GM12873 (cell line): ENCODE measurements at regions not wholly inside any gene's neighbourhood (a gene's known extent, or its start where the extent isn't known, plus 50 kb on each side); places are given as distances from the start of the nearest gene placed in this dataset.

Source experiments
- TF ChIP-seq, protein P1 (sequence below): IDR thresholded peaks from 2 replicates; pipeline ENCODE4 v1.5.1; 2012; ENCODE audit warnings: low read depth, mild to moderate bottlenecking, moderate library complexity, low read length, control low read depth; ENCODE audit not compliant: insufficient read depth; ENCODE audit errors: missing control alignments

DNA sequence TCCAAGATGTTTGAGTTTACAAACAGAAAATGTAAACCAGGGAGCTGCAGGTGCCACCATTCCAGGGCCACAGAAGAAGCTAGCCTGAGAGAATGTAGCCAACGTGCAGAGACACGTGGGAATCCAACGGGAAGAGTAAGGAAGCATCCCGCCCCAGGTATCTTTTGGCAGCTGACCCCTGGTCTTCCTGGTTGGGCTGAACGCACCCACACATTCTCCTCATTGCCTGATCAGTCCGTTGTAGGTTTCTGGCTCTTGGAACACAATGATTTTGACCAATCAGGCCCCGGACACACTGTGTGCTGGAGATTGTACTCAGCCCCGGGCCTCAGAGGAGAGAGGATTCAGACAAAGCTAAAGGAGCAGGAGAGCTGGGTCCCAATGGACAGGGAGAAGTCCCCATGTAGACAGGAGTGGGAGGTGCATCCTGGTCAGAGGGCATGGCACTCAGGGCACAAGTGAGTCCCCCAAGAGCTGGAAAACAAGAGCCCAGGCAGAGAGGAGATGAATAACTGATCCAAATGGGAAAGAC lies 102.3 kb downstream of the TPRA1 start:
- TF ChIP-seq, protein P1, sequence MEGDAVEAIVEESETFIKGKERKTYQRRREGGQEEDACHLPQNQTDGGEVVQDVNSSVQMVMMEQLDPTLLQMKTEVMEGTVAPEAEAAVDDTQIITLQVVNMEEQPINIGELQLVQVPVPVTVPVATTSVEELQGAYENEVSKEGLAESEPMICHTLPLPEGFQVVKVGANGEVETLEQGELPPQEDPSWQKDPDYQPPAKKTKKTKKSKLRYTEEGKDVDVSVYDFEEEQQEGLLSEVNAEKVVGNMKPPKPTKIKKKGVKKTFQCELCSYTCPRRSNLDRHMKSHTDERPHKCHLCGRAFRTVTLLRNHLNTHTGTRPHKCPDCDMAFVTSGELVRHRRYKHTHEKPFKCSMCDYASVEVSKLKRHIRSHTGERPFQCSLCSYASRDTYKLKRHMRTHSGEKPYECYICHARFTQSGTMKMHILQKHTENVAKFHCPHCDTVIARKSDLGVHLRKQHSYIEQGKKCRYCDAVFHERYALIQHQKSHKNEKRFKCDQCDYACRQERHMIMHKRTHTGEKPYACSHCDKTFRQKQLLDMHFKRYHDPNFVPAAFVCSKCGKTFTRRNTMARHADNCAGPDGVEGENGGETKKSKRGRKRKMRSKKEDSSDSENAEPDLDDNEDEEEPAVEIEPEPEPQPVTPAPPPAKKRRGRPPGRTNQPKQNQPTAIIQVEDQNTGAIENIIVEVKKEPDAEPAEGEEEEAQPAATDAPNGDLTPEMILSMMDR = no peak

DNA sequence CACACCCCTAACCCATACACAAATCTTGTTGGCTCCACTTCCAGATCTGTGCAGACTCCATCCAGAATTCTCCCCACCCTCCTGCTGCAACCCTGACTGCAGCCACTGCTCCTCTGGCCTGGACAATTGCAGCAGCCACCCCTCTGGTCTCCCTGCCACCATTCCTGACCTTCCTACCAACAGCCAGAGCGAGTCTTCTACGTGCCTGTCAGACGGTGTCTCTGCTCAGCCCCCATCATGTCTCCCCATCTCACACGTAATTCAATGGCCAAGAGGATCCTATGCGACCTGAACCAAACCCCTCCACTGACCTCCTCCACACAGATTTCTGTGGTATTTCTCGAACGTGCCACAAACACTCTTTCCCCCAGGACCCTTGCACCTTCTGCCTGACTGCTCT lies 103.3 kb downstream of the TPRA1 start:
- TF ChIP-seq, protein P1 = no peak

DNA sequence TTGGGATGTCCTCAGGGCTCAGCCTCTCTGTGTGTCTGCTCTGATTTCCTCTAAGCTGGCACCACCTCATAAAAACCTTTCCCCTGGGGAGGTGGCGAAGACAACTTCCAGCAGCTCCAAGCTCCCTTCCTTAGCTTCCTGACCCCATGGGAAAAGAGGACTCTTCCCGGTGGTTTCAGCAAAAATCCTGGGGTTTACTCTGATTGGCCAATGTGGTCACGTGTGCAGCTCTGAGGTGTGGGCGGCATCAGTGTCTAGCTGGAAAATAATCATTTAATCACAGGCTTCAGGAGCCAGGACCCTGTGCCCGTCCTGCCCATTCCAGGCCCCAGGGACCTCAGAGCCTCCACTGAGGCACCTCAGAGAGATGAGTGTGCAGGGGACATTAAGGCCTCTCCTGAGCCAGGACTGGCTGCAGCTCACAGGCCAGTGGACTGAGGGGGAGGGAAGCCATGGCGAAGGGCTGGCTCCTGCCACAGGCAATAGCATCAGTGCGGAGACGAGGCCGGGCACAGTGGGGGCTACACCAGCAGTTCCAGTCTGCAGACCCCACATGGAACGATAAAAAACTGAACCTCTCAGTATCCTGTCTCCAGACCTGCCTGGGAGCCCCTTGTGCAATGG lies 104.1 kb downstream of the TPRA1 start:
- TF ChIP-seq, protein P1 = no peak

DNA sequence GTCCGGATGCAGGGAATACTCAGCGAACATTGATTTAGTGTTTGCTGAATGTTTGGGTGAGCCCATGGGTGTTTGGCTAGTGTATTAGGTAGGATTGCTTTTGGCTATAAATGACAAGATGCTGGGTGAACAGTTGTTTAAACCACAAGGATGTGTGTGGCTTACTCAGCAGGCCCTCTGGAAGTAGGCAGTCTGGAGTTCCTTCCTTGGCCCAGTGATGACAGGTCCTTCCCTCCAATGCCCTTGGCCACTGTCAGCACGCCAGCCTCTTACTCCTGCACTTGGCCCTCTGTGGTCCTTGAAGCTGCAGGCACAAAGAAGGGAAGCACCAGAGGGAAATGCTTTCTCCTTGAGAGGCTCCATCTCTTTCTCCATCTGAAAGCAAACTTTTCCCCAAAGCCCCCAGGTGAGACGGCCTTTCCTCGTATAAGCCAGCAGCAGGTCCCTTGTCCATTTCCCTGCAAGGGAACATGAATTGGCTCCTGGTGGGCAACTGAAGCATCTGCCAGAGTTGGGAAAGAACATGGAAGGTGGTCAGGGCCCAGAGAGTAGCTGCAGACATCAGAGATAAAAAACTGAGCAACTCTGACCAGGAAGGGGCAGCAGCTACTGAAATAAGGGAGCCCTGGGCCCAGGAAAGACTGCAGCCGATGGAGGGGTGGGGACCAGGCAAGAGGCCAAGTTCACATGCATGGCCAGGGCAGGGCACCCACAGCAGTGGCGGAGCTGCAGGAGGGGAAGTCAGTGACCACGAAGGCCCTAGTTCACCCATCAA lies 105.0 kb downstream of the TPRA1 start:
- TF ChIP-seq, protein P1 = no peak

DNA sequence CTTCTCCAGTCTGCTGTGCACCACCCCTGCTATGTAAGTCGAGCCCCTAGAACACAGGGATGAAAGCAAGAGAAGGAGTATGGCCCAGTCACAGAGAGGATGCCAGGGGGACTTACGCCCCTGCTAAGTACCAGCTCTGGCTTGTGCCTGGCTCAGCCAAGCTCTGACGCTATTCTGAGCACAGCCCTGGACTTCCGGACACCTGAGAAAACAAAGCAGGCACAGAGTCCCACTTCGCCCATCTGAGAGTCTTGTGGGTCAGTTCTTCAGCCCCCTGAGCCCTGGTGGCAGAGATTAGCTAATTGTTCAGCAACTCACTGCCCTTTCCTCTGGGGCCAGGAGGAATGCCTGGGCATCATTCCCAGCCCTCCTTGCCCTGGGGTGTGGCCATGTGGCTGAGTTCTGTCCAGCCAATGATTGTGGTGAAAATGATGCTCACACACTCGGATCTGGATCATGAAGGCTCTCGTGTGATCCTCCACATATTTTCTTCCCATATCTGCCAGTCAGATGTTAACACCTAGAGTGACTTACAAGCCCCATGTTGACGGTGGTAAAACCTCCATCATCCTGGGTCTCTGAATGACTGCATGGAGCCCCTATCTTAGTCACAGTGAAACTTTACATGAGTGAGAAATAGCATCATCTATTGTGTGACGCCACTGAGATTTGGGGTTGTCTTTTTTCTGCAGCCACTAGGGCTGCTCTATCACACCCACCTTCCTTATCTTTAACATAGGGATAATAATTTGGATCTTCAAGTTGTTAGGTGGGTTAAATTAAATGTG lies 105.7 kb downstream of the TPRA1 start:
- TF ChIP-seq, protein P1 = no peak

DNA sequence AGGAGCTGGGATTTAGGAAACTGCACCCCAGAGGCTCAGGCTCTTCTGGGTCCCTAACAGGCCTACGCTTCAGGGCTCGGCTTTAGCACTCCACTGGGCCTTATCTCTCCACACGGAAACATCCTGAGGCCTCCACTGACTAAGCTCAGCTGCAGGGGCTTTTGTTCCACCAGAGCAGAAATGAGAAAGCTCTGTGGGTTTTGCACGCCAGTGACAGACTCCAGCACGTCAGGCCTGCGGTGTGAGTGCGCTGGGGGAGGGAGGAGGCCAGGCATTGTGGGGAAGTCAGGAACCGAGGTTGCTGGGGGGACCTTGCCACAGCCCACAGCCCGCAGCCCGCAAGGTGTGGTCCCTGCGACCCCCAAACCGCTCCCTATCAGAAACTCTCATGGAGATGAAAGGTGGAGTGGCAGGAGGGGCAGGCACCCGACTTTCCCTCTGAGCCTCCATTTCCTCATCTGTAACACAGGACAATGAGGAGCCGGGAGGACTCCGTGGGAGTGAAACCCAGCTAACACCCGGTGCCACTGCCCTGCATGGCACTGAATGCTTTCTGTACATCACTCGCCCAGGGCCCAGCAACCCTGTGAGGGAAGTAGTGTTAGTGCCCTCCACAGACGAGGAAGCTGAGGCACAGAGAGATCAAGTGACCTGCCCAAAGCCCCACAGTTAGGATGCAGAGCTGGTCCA lies 106.5 kb downstream of the TPRA1 start:
- TF ChIP-seq, protein P1 = no peak
